Heart left ventricle (tissue), 16 donors: ENCODE measurements at regions not wholly inside any gene's neighbourhood (a gene's known extent, or its start where the extent isn't known, plus 50 kb on each side); places are given as distances from the start of the nearest gene placed in this dataset.

Source experiments
- ATAC-seq, 4 donors: fragments of 200-7000 bp; cut with Tn5 transposase; one replicate each; pipeline ENCODE4 v1.9.1; 2020 to 2022; ENCODE audit warnings: moderate library complexity in 4 of 4, mild to moderate bottlenecking in 3 of 4, moderate number of reproducible peaks in 1 of 4
- DNase-seq, 5 donors: peaks; one replicate each; pipeline ENCODE4 v3.0.0-alpha.2; 2020
- H3K27ac ChIP-seq, 12 donors: fragments of 200-600 bp; sonication (generic) in 4 of 12; one replicate each; pipeline versions ENCODE4 v1.5.0 to v1.8.0; 2016 to 2022; ENCODE audit warnings: mild to moderate bottlenecking in 2 of 12
- H3K27me3 ChIP-seq, 9 donors: fragments of 200-600 bp; sonication (generic) in 2 of 9; one replicate each; pipeline versions ENCODE4 v1.5.1 to v1.8.0; 2016 to 2022; ENCODE audit warnings: mild to moderate bottlenecking in 3 of 9
- H3K36me3 ChIP-seq, 9 donors: fragments of 200-600 bp; sonication (generic) in 2 of 9; one replicate each; pipeline versions ENCODE4 v1.5.0 to v1.8.0; 2018 to 2022; ENCODE audit warnings: mild to moderate bottlenecking in 2 of 9
- H3K4me1 ChIP-seq, 12 donors: fragments of 200-600 bp; sonication (generic) in 4 of 12; one replicate each; pipeline versions ENCODE4 v1.5.0 to v1.8.0; 2016 to 2022; ENCODE audit warnings: mild to moderate bottlenecking in 3 of 12
- H3K4me3 ChIP-seq, 12 donors: fragments of 200-600 bp; sonication (generic) in 4 of 12; one replicate each; pipeline versions ENCODE4 v1.5.0 to v1.8.0; 2017 to 2022; ENCODE audit warnings: mild to moderate bottlenecking in 9 of 12, moderate library complexity in 4 of 12
- H3K9me3 ChIP-seq, 12 donors: fragments of 200-600 bp; sonication (generic) in 4 of 12; one replicate each; pipeline versions ENCODE4 v1.5.0 to v1.8.0; 2016 to 2022; ENCODE audit warnings: mild to moderate bottlenecking in 1 of 12
- CTCF ChIP-seq, 12 donors: fragments of 200-600 bp; sonication (generic) in 4 of 12; IDR thresholded peaks; one replicate each; pipeline versions ENCODE4 v1.5.0 to v1.8.0; 2018 to 2022; ENCODE audit warnings: antibody characterized with exemption in 12 of 12, mild to moderate bottlenecking in 5 of 12
- POLR2A ChIP-seq, 2 donors: fragments of 450-650 bp; IDR thresholded peaks; one replicate each; pipeline ENCODE4 v1.6.1; 2017; ENCODE audit warnings: antibody characterized with exemption in 2 of 2, mild to moderate bottlenecking in 2 of 2, moderate library complexity in 2 of 2
- WGBS, 4 donors: extraction: QIAGEN DNeasy Blood & Tissue Kit in 2 of 4; methylation state at CpG; one replicate each; pipeline versions ENCODE4 v1.1.5 to v1.1.7; 2013 to 2018; 5-methylcytosine and 5-hydroxymethylcytosine counted together
- intact Hi-C, 10 donors: fragments of 100-400 bp; cut with DNase I; formaldehyde crosslinking; loops; one replicate each; pipeline versions ENCODE4 v1.11.1 to v1.14.2; 2022
- donor health status: ischemic (EF 13 %, LVEDD 7.1; RV severe dilation, severe dysfunction).
- donor health status: healthy with polysubstance abuse.
- donor health status: DM: no; HTN: yes; CAD: no.
- donor health status: DM: no; HTN: no; CAD: no.
- donor health status: ischemic (EF 25% LVEDD 6.9; RV normal size, moderate dysfunction).
- donor health status: ischemic (EF 25% LVEDD 5.7; RV mildly dilated, moderate dysfunction).
- donor health status: healthy.
- donor health status: DM: yes; HTN: yes; CAD: no.
- donor health status: ischemic (EF 35%, LVEDD 5.7; RV mildly dilated, moderate dysfunction).
- donor health status: nonischemic (EF 11% LVEDD 7.7; RV severe dilation, severe dysfunction).
- donor health status: DM: yes; HTN: yes; CAD: no.
- donor health status: PGD.
- donor health status: ischemic (EF 29% LVEDD 5.4; RV normal size, mild dysfunction).
- donor health status: nonischemic (EF 23%, LVEDD 6.1; RV moderate dilation, normal function).

GRCh38 chr9:88658311-88658822 lies 123.4 kb downstream of the NXNL2 start:
- Histone ChIP-seq H3K27me3 (peaks cover 0 to 3% (median 0%) of the 10 kb centered on the region in 9 donors), H3K27ac (no peak overlapping the region), H3K4me3 (no peak overlapping the region), H3K4me1 (peaks cover 0 to 13% (median under 1%) of the 10 kb centered on the region in 12 donors), H3K36me3 (no peaks in the 10 kb centered on the region), H3K9me3 (peaks cover 0 to 6% (median 0%) of the 10 kb centered on the region in 12 donors)
- peak in 3 of 4 donors; percentile 44 to 72 (median 70) for ATAC-seq
- TF ChIP-seq CTCF (IDR thresholded peaks at IDR 0.05) (no peak), POLR2A (IDR thresholded peaks at IDR 0.05) (no peak)
- intact Hi-C loops = loop anchor here in 1 of 10 donors (10.0 kb wide), 1 partner anchor 336 kb away; the partner anchor contains the start of gene S1PR3
- WGBS, 4 donors = 23 to 36% (median 32%) methylated on average over 7 of the region's 7 CpGs
- DNase-seq = peak in 4 of 5 donors; percentile 26 to 83 (median 44)

GRCh38 chr9:88659126-88659525 lies 124.1 kb downstream of the NXNL2 start:
- TF ChIP-seq CTCF (IDR thresholded peaks at IDR 0.05) (no peak), POLR2A (IDR thresholded peaks at IDR 0.05) (no peak)

GRCh38 chr9:88660611-88661010 lies 125.6 kb downstream of the NXNL2 start:
- peaks cover 0 to 13% (median 0%) of the 10 kb centered on the region in 12 donors for H3K9me3 ChIP-seq
- WGBS, 4 donors = 24 to 31% (median 27%) methylated on average over 1 of the region's 1 CpG
- no peak for ATAC-seq

More at GRCh38 chr9:88659126-88659525, 124.1 kb downstream of the NXNL2 start:
- no peaks in the 10 kb centered on the region for H3K36me3 ChIP-seq
- intact Hi-C loops = loop anchor here in 1 of 10 donors (10.0 kb wide), 1 partner anchor 336 kb away; the partner anchor contains the start of gene S1PR3
- H3K27ac ChIP-seq = no peak overlapping the region
- H3K9me3 ChIP-seq = peaks cover 0 to 13% (median 0%) of the 10 kb centered on the region in 12 donors
- ATAC-seq (no peak), DNase-seq (no peak)
- no peak overlapping the region for H3K4me3 ChIP-seq
- 92 to 98% (median 95%) methylated on average over 2 of the region's 2 CpGs for WGBS, 4 donors
- no peaks in the 10 kb centered on the region for H3K27me3 ChIP-seq
- peaks cover 0 to 9% (median 0%) of the 10 kb centered on the region in 12 donors for H3K4me1 ChIP-seq

More at GRCh38 chr9:88660611-88661010, 125.6 kb downstream of the NXNL2 start:
- peak in 3 of 12 donors; percentile 17 to 24 (median 22) for TF ChIP-seq CTCF (IDR thresholded peaks at IDR 0.05)
- no peak for TF ChIP-seq POLR2A (IDR thresholded peaks at IDR 0.05)
- no peaks in the 10 kb centered on the region for H3K36me3 ChIP-seq
- H3K4me3 ChIP-seq = no peak overlapping the region
- intact Hi-C loops = no loop called here
- no peak overlapping the region for H3K27ac ChIP-seq
- DNase-seq = no peak
- H3K4me1 ChIP-seq = peaks cover 0 to 9% (median 0%) of the 10 kb centered on the region in 12 donors
- no peaks in the 10 kb centered on the region for H3K27me3 ChIP-seq
